Activated B cell treated with CpG ODN at 0.5 μM for 24 hours (primary cell): ENCODE measurements at regions not wholly inside any gene's neighbourhood (a gene's known extent, or its start where the extent isn't known, plus 50 kb on each side); places are given as distances from the start of the nearest gene placed in this dataset.
"Not testable (repeated sequence)": the region's sequence is repeated elsewhere in the genome, so short reads cannot be mapped to it uniquely, and the experiment has no call there.

Experiments
- ATAC-seq: fragments of 200-7000 bp; cut with Tn5 transposase; one replicate; pipeline ENCODE4 v1.10.0; 2021; ENCODE audit warnings: low read depth, mild to moderate bottlenecking, moderate library complexity
- CTCF ChIA-PET: fragments of 350-600 bp; sonication (Branson Sonifier 250); formaldehyde crosslinking; loops from one replicate; lab custom pipeline; 2021; ENCODE audit warnings: antibody characterized with exemption; lab: Charles Lee
- POLR2A ChIA-PET: fragments of 350-600 bp; sonication (Branson Sonifier 250); formaldehyde crosslinking; loops from one replicate; lab custom pipeline; 2021; ENCODE audit warnings: antibody characterized with exemption; lab: Charles Lee
- DNase-seq: peaks from one replicate; pipeline ENCODE4 v3.0.0; 2022
- H3K27ac Mint-ChIP-seq: one replicate; pipeline ENCODE4 v1.8.0; 2020; ENCODE audit warnings: mixed read lengths
- H3K27me3 Mint-ChIP-seq: one replicate; pipeline ENCODE4 v1.8.0; 2021; ENCODE audit warnings: mixed read lengths
- H3K36me3 Mint-ChIP-seq: one replicate; pipeline ENCODE4 v1.8.0; 2021; ENCODE audit warnings: low read depth, mixed read lengths
- H3K4me1 Mint-ChIP-seq: one replicate; pipeline ENCODE4 v1.8.0; 2021; ENCODE audit warnings: mixed read lengths
- H3K4me3 Mint-ChIP-seq: one replicate; pipeline ENCODE4 v1.8.0; 2020; ENCODE audit warnings: mild to moderate bottlenecking, mixed read lengths
- H3K9me3 Mint-ChIP-seq: one replicate; pipeline ENCODE4 v1.8.0; 2020; ENCODE audit warnings: mixed read lengths
- CTCF ChIP-seq: fragments of 200-600 bp; IDR thresholded peaks from one replicate; pipeline ENCODE4 v1.8.0; 2022; ENCODE audit warnings: antibody characterized with exemption, mild to moderate bottlenecking
- intact Hi-C: fragments of 100-400 bp; cut with micrococcal nuclease; formaldehyde crosslinking; loops from one replicate; pipeline ENCODE4 v1.15.1; 2024

- ATAC-seq (no peak), DNase-seq (no peak)
- ChIA-PET POLR2A (no interaction called here), CTCF (no interaction called here)
- TF ChIP-seq CTCF, result no peak
- no peaks in the 10 kb centered on the region for H3K9me3 Mint-ChIP-seq
- no peak overlapping the region for H3K4me3 Mint-ChIP-seq
- no peak overlapping the region for H3K27ac Mint-ChIP-seq
- intact Hi-C loops, result no loop called here
- no peaks in the 10 kb centered on the region for H3K27me3 Mint-ChIP-seq
- no peaks in the 10 kb centered on the region for H3K4me1 Mint-ChIP-seq
- H3K36me3 Mint-ChIP-seq, result no peaks in the 10 kb centered on the region
These were observed 460.4 kb upstream of the RORB start for GRCh38 chr9:74036549-74037231.

DNA sequence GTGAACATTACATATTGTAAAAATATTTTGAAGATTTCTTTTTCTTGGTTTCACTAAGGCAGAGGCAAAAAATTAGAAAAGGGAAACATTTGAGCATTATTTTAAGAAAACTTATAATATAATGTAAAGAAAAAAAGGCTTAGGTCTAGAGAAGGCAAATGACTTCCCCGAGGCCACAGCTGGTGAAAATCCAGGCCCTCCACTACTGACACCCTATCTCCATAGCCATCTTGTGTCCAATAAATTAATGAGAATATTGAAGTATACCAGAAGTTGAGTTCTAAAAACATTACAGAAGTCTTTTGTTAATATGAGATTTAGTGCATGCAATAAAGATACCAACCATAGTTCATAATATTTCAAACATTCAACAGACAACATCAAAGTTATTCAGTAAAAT is 459.9 kb upstream of the RORB start:
- Mint-ChIP-seq H3K36me3 (no peaks in the 10 kb centered on the region), H3K27me3 (no peaks in the 10 kb centered on the region), H3K4me1 (no peaks in the 10 kb centered on the region), H3K27ac (no peak overlapping the region), H3K9me3 (no peaks in the 10 kb centered on the region), H3K4me3 (no peak overlapping the region)
- TF ChIP-seq CTCF, result no peak
- intact Hi-C loops, result no loop called here
- DNase-seq, result no peak
- CTCF ChIA-PET, result no interaction called here
- POLR2A ChIA-PET, result no interaction called here
- no peak for ATAC-seq

DNA sequence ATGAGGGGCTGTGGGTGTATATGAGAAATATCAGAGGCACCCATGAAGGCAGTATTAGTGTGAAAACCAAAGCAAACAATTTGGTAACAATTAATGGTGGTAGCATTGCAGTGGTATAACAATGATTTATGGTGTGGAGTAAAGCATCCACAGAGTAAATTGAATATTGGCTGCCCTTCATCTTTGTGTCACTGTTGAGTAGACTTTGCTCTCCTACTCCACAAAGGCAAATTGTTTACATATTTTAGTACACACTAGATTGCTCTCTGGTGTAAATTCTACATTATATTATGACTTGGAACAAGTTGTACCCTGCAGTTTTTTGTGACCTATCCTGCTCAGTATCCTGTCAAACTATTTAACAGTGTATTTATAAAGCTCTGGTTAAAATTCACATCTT is 455.5 kb upstream of the RORB start:
- ATAC-seq (no peak), DNase-seq (no peak)
- H3K4me1 Mint-ChIP-seq, result no peaks in the 10 kb centered on the region
- H3K27ac Mint-ChIP-seq, result no peak overlapping the region
- H3K27me3 Mint-ChIP-seq, result no peaks in the 10 kb centered on the region
- no peak for TF ChIP-seq CTCF
- ChIA-PET POLR2A (no interaction called here), CTCF (no interaction called here)
- H3K36me3 Mint-ChIP-seq, result no peaks in the 10 kb centered on the region
- H3K4me3 Mint-ChIP-seq, result no peak overlapping the region
- intact Hi-C loops, result no loop called here
- H3K9me3 Mint-ChIP-seq, result no peaks in the 10 kb centered on the region

- Mint-ChIP-seq H3K27ac (no peak overlapping the region), H3K4me3 (no peak overlapping the region), H3K27me3 (no peaks in the 10 kb centered on the region), H3K9me3 (no peaks in the 10 kb centered on the region), H3K4me1 (no peaks in the 10 kb centered on the region), H3K36me3 (no peaks in the 10 kb centered on the region)
- TF ChIP-seq CTCF, result no peak
- no peak for ATAC-seq
- CTCF ChIA-PET, result no interaction called here
- no peak for DNase-seq
- intact Hi-C loops, result no loop called here
- POLR2A ChIA-PET, result no interaction called here
These were observed 452.3 kb upstream of the RORB start for GRCh38 chr9:74044844-74045243.

DNA sequence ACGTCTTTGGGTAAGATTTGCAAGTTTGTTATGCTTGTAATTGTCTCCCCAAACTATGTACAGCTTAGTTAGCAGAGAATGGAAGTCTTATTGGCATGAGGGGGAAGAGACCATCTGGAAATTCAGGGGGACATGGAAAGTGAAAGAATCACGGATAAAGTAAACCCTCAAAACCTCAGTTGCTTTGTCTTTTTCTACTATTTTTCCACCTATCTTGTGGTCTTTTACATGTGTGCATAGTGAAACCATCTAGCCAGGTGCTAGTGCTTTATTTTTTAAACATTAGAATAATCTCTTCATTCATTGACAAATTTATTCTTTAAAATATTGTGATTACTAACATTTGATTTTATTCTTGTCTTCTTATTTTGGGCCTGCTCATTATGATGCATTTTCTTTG is 441.1 kb upstream of the RORB start:
- Mint-ChIP-seq H3K36me3 (no peaks in the 10 kb centered on the region), H3K4me1 (no peaks in the 10 kb centered on the region), H3K27ac (no peak overlapping the region), H3K4me3 (no peak overlapping the region), H3K27me3 (no peaks in the 10 kb centered on the region), H3K9me3 (peaks cover 7% of the 10 kb centered on the region)
- DNase-seq (no peak), ATAC-seq (no peak)
- ChIA-PET CTCF (no interaction called here), POLR2A (no interaction called here)
- no peak for TF ChIP-seq CTCF
- intact Hi-C loops, result no loop called here

- not testable (repeated sequence) for H3K27ac Mint-ChIP-seq, H3K4me1 Mint-ChIP-seq
These were observed 440.1 kb upstream of the RORB start for GRCh38 chr9:74057051-74057450.

More at GRCh38 chr9:74057051-74057450, 440.1 kb upstream of the RORB start:
- H3K4me3 Mint-ChIP-seq, H3K9me3 Mint-ChIP-seq, POLR2A ChIA-PET, H3K36me3 Mint-ChIP-seq, intact Hi-C loops, ATAC-seq, H3K27me3 Mint-ChIP-seq, DNase-seq, CTCF ChIA-PET: not testable (repeated sequence)
